GM12873 (cell line): ENCODE measurements at regions not wholly inside any gene's neighbourhood (a gene's known extent, or its start where the extent isn't known, plus 50 kb on each side); places are given as distances from the start of the nearest gene placed in this dataset.

Experiments
- CTCF ChIP-seq: IDR thresholded peaks from 2 replicates; pipeline ENCODE4 v1.5.1; 2012; ENCODE audit warnings: low read depth, mild to moderate bottlenecking, moderate library complexity, low read length, control low read depth; ENCODE audit not compliant: insufficient read depth; ENCODE audit errors: missing control alignments

DNA sequence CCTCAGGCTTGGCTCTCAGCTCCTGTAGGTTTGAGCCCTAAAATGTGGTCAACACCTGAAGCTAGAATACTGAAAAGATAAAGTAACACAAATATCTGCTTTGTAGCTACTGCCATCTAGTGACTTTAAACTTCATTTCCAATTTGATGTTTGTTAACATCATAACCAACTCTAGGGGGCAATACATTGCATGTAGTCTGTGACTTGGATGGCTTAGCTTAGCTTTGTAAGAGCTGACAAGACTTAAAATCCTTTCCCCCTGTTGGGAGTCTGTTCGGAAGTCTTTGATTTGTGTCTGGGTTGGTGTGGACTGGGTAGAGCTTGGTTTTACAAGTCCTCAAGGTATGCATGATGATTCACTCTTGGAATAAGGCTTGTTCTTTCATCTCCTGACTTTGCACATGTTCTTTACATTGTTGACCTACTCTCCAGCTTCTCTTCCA, 51.7 kb downstream of the SCN11A start:
- peak; percentile 82 for TF ChIP-seq CTCF

GRCh38 chr3:38998086-38998485, 53.7 kb downstream of the SCN11A start:
- TF ChIP-seq CTCF = no peak

GRCh38 chr3:38996193-38996592, 55.6 kb downstream of the SCN11A start:
- no peak for TF ChIP-seq CTCF

DNA sequence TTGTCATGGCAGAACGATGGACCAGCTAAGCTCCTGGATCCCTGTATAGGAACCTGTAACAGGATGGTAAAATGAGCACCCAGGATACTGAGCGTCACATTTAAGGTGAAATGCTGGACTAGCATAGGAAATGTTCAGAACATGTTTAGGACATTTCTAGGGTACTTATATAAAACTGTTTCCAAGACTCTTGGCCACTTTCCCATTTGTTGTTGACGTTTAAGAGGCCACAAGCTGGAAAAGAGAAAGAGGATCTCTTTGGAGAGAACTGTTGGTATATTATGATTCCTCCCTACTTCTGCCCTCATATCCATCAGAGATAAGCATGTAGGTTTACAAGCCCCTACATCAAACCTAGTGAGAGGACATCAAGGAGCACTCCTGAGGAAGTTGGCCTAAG, 57.5 kb downstream of the SCN11A start:
- TF ChIP-seq CTCF = no peak

DNA sequence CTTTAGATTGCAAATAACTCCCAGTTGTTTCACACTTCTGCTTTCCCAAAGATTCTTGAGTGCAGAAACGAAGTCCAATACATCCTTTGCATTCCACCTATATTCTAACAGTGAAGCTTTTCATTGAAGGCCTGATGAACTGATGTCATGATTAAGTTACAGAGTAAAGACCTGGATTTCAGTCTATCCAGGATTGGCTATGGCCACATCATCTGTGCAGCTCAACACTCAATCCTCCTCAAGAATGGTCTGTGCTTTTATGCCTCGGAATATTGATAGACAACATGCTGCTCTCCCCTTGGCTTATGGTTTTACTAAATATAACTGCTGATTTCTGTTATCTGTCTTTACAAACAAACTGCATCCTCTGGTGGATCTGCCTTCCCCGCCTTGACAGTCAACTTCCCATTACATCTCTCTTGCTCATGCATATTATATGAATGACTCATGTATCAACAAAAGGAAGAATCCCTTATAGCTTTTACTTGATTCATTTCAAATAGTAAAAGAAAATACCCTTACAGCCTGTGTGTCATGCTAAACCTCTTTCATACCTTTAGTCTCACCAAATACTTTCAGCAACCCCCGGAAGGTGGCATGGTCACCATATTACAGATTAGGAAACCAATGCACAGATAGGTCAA, 59.5 kb downstream of the SCN11A start:
- no peak for TF ChIP-seq CTCF

GRCh38 chr3:38990621-38991020, 61.1 kb downstream of the SCN11A start:
- TF ChIP-seq CTCF = no peak

GRCh38 chr3:38989917-38990510, 61.7 kb downstream of the SCN11A start:
- no peak for TF ChIP-seq CTCF
